ENCODE measurements at regions not wholly inside any gene's neighbourhood (a gene's known extent, or its start where the extent isn't known, plus 50 kb on each side); places are given as distances from the start of the nearest gene placed in this dataset.
"Not testable (repeated sequence)": the region's sequence is repeated elsewhere in the genome, so short reads cannot be mapped to it uniquely, and the experiment has no call there.

DNA sequence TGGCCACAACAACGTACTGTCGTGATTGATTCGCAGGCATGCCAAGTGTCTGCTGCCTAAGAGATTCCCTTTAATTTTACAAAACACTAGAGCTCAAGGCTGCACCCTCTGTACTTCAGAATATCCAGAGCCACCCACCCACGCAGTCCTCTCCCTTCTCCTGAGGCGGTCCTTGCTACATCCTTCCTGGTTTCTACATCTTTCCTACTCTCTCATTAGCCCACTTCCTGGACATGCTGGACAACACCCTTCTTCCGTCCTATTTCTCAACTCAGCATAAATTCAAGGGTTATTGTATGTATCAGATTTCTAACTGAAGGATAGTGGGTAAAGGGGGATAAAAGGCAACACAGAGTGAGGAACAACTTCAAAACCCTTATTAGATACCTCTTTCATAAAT is 148.4 kb upstream of the MAP3K1 start:
- FAIRE-seq (no peak), DNase-seq (ENCODE audit: insufficient read length, low spot score) (no peak)
- TF ChIP-seq POU2F2 (IDR thresholded peaks at IDR 0.05; ENCODE audit: low read depth, low read length) (no peak), POLR2AphosphoS5 (IDR thresholded peaks at IDR 0.05; ENCODE audit: low read depth, low read length) (no peak), TAF1 (IDR thresholded peaks at IDR 0.05; ENCODE audit: low read depth, low read length) (no peak), SPI1 (IDR thresholded peaks at IDR 0.05; ENCODE audit: low read depth, low read length) (no peak)

DNA sequence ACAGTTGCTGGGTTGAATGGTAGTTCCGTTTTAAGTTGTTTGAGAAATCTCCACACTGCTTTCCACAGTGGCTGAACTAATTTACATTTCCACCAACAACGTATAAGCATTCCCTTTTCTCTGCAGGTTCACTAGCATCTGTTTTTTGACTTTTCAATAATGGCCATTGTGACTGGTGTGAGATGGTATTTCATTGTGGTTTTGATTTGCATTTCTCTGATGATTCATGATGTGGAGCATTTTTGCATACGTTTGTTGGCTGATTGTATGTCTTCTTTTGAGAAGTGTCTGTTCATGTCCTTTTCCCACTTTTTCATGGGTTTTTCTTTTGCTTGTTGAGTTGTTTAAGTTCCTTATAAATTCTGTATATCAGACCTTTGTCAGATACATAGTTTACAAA is 150.2 kb upstream of the MAP3K1 start:
- DNase-seq (ENCODE audit: insufficient read length, low spot score); FAIRE-seq: not testable (repeated sequence)

DNA sequence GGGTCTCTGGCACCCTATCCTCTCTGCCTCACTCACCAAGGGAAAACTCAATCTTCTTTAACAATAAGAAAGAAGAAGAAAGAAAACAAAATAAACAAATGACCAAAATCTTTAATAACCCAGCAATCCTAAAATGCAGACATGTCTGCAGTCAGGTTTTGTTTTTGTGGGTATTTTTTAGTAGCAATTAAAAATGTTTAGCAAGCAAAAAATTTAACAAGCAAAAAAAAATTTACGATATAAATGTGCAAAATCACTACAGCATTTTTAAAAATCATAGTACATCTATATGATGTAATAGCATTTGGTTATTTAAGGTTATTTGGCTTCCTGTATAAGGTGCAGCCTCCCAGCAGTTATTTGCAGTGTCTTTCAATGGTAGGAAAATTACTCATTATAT is 151.3 kb upstream of the MAP3K1 start:
- TF ChIP-seq SPI1 (IDR thresholded peaks at IDR 0.05; ENCODE audit: low read depth, low read length): no peak
- no peak for TF ChIP-seq TAF1 (IDR thresholded peaks at IDR 0.05; ENCODE audit: low read depth, low read length)
- TF ChIP-seq POLR2A (IDR thresholded peaks at IDR 0.05; ENCODE audit: low read depth, low read length): no peak
- no peak for TF ChIP-seq PAX5 (IDR thresholded peaks at IDR 0.05; ENCODE audit: insufficient read depth, low read length, severe bottlenecking)
- TF ChIP-seq POU2F2 (IDR thresholded peaks at IDR 0.05; ENCODE audit: low read depth, low read length): no peak
- no peak for TF ChIP-seq POLR2AphosphoS5 (IDR thresholded peaks at IDR 0.05; ENCODE audit: low read depth, low read length)
- no peak for FAIRE-seq

DNA sequence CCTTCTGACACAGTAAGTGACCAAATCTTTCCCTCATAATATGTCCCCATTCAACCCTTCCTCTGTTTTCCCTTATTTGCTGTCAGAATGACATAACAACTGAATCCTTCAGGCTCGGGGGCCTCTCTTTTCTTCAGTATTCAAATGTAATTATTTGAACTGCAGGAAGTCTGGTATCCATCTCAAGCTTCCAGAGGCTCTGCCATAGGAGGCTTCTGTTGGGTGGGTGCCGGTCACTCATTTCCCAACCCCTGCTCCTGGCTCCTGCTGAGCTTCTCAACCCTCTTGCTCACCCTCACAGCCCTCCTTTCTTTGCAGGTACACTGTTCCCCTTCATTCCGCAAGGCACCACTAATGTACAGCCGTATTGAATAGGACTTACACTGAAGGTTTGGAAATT is 151.8 kb upstream of the MAP3K1 start:
- TF ChIP-seq TAF1 (IDR thresholded peaks at IDR 0.05; ENCODE audit: low read depth, low read length): no peak
- no peak for TF ChIP-seq POLR2AphosphoS5 (IDR thresholded peaks at IDR 0.05; ENCODE audit: low read depth, low read length)
- no peak for TF ChIP-seq POLR2A (IDR thresholded peaks at IDR 0.05; ENCODE audit: low read depth, low read length)
- no peak for TF ChIP-seq POU2F2 (IDR thresholded peaks at IDR 0.05; ENCODE audit: low read depth, low read length)
- no peak for TF ChIP-seq PAX5 (IDR thresholded peaks at IDR 0.05; ENCODE audit: insufficient read depth, low read length, severe bottlenecking)
- no peak for TF ChIP-seq SPI1 (IDR thresholded peaks at IDR 0.05; ENCODE audit: low read depth, low read length)
- FAIRE-seq (no peak), DNase-seq (ENCODE audit: insufficient read length, low spot score) (no peak)

More for the DNA sequence above, 151.3 kb upstream of the MAP3K1 start:
- no peak for DNase-seq (ENCODE audit: insufficient read length, low spot score)

DNA sequence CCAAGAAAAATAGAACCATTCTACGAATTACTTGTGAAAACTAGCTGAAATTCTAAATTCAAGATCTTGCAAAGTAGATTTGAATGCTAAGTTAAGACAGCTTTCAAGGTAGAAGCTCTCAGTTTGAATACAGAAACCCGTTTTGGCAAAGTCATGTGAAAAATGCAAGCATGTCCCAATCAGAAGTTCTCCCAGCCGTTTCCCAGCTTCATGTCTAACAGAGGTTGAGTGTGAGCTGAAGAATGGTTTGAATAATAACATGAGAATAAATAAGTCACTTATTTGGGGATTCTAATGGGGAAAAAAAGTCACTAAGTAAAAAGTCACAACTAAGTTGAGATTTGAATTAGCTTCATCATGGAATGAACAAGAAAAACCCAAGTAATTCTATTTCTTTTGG is 152.5 kb upstream of the MAP3K1 start:
- TF ChIP-seq TAF1 (IDR thresholded peaks at IDR 0.05; ENCODE audit: low read depth, low read length): no peak
- no peak for TF ChIP-seq POU2F2 (IDR thresholded peaks at IDR 0.05; ENCODE audit: low read depth, low read length)
- no peak for TF ChIP-seq SPI1 (IDR thresholded peaks at IDR 0.05; ENCODE audit: low read depth, low read length)
- no peak for TF ChIP-seq POLR2A (IDR thresholded peaks at IDR 0.05; ENCODE audit: low read depth, low read length)
- FAIRE-seq (no peak), DNase-seq (ENCODE audit: insufficient read length, low spot score) (no peak)

DNA sequence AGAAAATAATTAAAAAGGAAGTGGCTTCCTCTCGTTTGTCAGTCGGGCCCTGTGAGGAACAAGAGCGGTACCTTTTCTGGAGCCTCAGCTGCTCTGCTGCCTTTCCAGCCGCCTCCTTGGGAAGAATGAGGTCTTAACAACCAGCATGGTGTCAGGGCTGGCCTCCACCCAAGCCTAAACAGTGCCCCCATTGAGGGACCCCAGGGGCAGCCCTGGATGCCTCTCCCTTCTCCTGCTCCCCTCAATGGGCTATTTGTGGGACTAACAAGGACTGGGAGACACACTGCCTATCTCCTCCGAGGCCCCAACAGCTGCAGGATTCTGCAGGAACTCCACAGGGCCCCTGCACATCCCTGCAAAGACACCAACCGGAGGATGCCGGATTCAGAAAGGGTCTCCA is 155.4 kb upstream of the MAP3K1 start:
- FAIRE-seq: no peak
- TF ChIP-seq POLR2AphosphoS5 (IDR thresholded peaks at IDR 0.05; ENCODE audit: low read depth, low read length): no peak
- no peak for TF ChIP-seq POU2F2 (IDR thresholded peaks at IDR 0.05; ENCODE audit: low read depth, low read length)
- TF ChIP-seq SPI1 (IDR thresholded peaks at IDR 0.05; ENCODE audit: low read depth, low read length): no peak
- no peak for TF ChIP-seq POLR2A (IDR thresholded peaks at IDR 0.05; ENCODE audit: low read depth, low read length)
- no peak for TF ChIP-seq TAF1 (IDR thresholded peaks at IDR 0.05; ENCODE audit: low read depth, low read length)
- TF ChIP-seq PAX5 (IDR thresholded peaks at IDR 0.05; ENCODE audit: insufficient read depth, low read length, severe bottlenecking): no peak
- DNase-seq (ENCODE audit: insufficient read length, low spot score): no peak

DNA sequence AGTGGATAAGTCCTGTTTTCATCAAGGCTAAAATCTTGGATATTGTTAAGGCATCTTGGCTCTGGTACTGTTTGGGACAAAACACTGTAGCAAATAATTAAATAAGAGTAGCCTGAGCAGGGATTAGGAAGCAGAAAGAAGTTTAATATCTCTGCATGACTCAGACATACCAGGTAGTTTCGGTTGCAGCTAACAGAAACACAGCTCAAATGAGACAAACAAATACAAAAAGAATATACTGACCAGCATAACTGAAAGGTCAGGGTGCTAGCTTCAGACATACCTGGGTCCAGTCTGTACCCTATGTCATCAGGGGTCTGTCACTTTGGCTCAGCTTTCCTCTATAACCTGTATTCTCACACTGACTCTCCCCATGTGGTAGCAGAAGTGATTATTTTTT is 156.4 kb upstream of the MAP3K1 start:
- DNase-seq (ENCODE audit: insufficient read length, low spot score) (no peak), FAIRE-seq (no peak)
- TF ChIP-seq SPI1 (IDR thresholded peaks at IDR 0.05; ENCODE audit: low read depth, low read length): no peak
- TF ChIP-seq POLR2AphosphoS5 (IDR thresholded peaks at IDR 0.05; ENCODE audit: low read depth, low read length): no peak

DNA sequence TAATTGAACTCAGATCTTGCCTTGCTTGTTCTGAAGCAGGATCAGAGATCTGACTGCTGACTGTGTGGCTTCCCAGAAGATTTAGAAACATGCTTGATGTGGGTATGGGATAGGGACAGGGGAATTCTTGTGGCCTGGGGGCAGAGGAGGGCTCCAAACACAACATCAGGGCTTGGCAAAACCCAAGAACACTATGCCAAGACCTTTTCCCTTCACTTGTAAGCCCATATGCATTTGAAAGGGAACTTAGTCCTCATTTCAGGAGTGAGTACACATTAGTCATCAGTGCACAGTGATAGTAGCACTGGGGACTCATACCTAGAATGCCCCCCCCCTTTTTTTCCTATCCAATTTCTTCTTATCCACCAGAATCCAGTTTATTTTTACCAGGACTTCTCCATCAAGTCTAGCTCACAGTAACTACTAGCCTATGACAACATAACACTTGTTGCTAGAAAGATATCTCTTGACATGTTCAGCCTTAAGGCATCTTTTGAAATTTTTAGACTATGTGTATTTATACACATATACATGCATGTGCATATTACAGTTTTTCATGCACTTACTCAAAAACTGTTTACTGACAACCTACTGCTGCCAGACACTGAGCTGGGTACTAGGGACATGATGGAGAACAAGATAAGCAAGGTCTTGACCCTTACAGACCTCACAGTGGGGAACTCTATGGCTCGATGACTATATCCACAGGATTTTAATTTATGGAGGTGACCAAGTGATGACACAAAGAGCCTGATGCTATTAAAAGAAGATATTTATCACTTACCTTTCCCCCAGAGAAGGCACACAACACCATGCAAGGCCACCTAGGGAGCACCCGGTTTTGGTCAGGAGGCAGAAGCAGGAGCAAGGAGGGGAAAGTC is 158.3 kb upstream of the MAP3K1 start:
- no peak for FAIRE-seq
- TF ChIP-seq SPI1 (IDR thresholded peaks at IDR 0.05; ENCODE audit: low read depth, low read length) (no peak), POLR2AphosphoS5 (IDR thresholded peaks at IDR 0.05; ENCODE audit: low read depth, low read length) (no peak), PAX5 (IDR thresholded peaks at IDR 0.05; ENCODE audit: insufficient read depth, low read length, severe bottlenecking) (no peak), TAF1 (IDR thresholded peaks at IDR 0.05; ENCODE audit: low read depth, low read length) (no peak), POU2F2 (IDR thresholded peaks at IDR 0.05; ENCODE audit: low read depth, low read length) (no peak), POLR2A (IDR thresholded peaks at IDR 0.05; ENCODE audit: low read depth, low read length) (no peak)
- no peak for DNase-seq (ENCODE audit: insufficient read length, low spot score)

DNA sequence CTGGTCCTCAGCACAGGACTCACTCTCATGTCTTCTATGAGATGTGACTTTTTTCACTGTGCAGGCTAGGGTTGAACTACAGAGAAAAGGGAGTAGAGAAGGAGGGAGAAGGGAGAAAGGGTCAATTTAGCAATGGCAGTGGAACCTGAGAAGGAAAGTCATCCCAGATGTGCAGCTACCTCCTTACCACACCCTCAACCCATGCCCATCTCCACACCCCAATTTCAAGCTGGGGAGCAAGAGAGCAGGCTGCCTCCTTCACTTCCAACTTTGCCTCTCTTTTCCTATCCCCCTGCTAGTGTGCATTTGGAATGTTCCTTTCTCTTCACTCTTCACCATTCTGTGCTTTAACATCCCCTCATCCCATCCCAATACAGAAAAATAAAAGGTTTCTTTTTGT is 163.5 kb upstream of the MAP3K1 start:
- DNase-seq (ENCODE audit: insufficient read length, low spot score) (no peak), FAIRE-seq (no peak)
- TF ChIP-seq POU2F2 (IDR thresholded peaks at IDR 0.05; ENCODE audit: low read depth, low read length): no peak
- no peak for TF ChIP-seq TAF1 (IDR thresholded peaks at IDR 0.05; ENCODE audit: low read depth, low read length)
- no peak for TF ChIP-seq SPI1 (IDR thresholded peaks at IDR 0.05; ENCODE audit: low read depth, low read length)
- no peak for TF ChIP-seq POLR2A (IDR thresholded peaks at IDR 0.05; ENCODE audit: low read depth, low read length)
- TF ChIP-seq PAX5 (IDR thresholded peaks at IDR 0.05; ENCODE audit: insufficient read depth, low read length, severe bottlenecking): no peak
- no peak for TF ChIP-seq POLR2AphosphoS5 (IDR thresholded peaks at IDR 0.05; ENCODE audit: low read depth, low read length)

DNA sequence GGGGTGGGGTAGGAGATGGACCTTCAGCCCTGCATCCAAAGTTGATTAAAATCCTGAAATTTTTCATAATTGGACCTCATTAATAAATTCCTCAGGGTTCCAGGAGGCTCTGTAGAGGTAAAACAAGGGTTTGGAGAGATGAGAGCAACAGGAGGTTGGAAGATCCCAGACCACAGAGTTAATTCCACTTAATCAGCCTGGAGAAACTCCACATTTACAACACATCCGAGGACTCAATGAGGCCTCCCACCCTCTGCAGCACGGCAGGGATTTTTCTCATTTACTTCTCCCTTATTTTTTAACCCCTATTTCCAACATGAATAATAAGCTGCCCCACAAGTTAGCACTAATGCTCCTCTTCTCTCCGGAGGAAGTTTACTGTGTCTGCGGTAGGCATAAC is 165.0 kb upstream of the MAP3K1 start:
- DNase-seq (ENCODE audit: insufficient read length, low spot score): no peak
- no peak for FAIRE-seq
- no peak for TF ChIP-seq SPI1 (IDR thresholded peaks at IDR 0.05; ENCODE audit: low read depth, low read length)
- TF ChIP-seq POLR2A (IDR thresholded peaks at IDR 0.05; ENCODE audit: low read depth, low read length): no peak
- no peak for TF ChIP-seq POU2F2 (IDR thresholded peaks at IDR 0.05; ENCODE audit: low read depth, low read length)

All from GM12891 (cell line).